ENCODE measurements at regions not wholly inside any gene's neighbourhood (a gene's known extent, or its start where the extent isn't known, plus 50 kb on each side); places are given as distances from the start of the nearest gene placed in this dataset.

- H3K23ac ChIP-seq (ENCODE audit: insufficient read length, low read depth, low read length) = no peak overlapping the region
- DNase-seq = no peak
- no peak overlapping the region for H2BK12ac ChIP-seq (ENCODE audit: insufficient read length, low read depth, low read length)
- H3K4me1 ChIP-seq (ENCODE audit: insufficient read depth, low read length) = no peaks in the 10 kb centered on the region
- H3K4me2 ChIP-seq (ENCODE audit: insufficient read depth, insufficient read length, low read length) = no peak overlapping the region
- Mint-ChIP-seq H3K27ac (no peak overlapping the region), H3K9me3 (peaks cover 4% of the 10 kb centered on the region in 2 experiments), H3K4me1 (no peaks in the 10 kb centered on the region), H3K27me3 (ENCODE audit: low read depth) (no peaks in the 10 kb centered on the region), H3K4me3 (no peak overlapping the region), H3K36me3 (ENCODE audit: insufficient read depth in 1 of 3, low read depth in 3 of 3) (peaks cover 3 to 4% (median 3%) of the 10 kb centered on the region in 3 experiments; a peak in 5 of 7 replicates)
- H3K56ac ChIP-seq (ENCODE audit: insufficient read length, low read depth, low read length) = no peak overlapping the region
- no peak overlapping the region for H3K14ac ChIP-seq (ENCODE audit: insufficient read depth, low read length)
- H4K5ac ChIP-seq (ENCODE audit: insufficient read length, low read depth, low read length) = no peak overlapping the region
- no peak overlapping the region for H2BK20ac ChIP-seq (ENCODE audit: low read depth, low read length, poor library complexity, severe bottlenecking)
- no peak overlapping the region for H3K18ac ChIP-seq (ENCODE audit: insufficient read length, low read depth, low read length)
- H3K27ac ChIP-seq (ENCODE audit: insufficient read length, low read depth, low read length) = no peak overlapping the region
- no peak overlapping the region for H3K4ac ChIP-seq (ENCODE audit: low read depth, low read length)
- H3K79me2 ChIP-seq (ENCODE audit: insufficient read depth, low read length) = no peaks in the 10 kb centered on the region
- H4K8ac ChIP-seq (replicated peaks; ENCODE audit: insufficient read length, low read depth, low read length) = no peak overlapping the region
- H3T11ph ChIP-seq (ENCODE audit: low read length) = no peak overlapping the region
- H3K23me2 ChIP-seq (ENCODE audit: insufficient read length, low read depth, low read length, poor library complexity, severe bottlenecking) = no peaks in the 10 kb centered on the region
- H2BK15ac ChIP-seq (ENCODE audit: low read depth, low read length) = no peak overlapping the region
- H3K9me3 ChIP-seq (ENCODE audit: control insufficient read depth, low read depth, low read length) = peaks cover 2% of the 10 kb centered on the region
- H2AFZ ChIP-seq (ENCODE audit: low read length) = no peak overlapping the region
- H4K91ac ChIP-seq (ENCODE audit: insufficient read length, low read depth, low read length) = no peak overlapping the region
- TF ChIP-seq, protein P1, sequence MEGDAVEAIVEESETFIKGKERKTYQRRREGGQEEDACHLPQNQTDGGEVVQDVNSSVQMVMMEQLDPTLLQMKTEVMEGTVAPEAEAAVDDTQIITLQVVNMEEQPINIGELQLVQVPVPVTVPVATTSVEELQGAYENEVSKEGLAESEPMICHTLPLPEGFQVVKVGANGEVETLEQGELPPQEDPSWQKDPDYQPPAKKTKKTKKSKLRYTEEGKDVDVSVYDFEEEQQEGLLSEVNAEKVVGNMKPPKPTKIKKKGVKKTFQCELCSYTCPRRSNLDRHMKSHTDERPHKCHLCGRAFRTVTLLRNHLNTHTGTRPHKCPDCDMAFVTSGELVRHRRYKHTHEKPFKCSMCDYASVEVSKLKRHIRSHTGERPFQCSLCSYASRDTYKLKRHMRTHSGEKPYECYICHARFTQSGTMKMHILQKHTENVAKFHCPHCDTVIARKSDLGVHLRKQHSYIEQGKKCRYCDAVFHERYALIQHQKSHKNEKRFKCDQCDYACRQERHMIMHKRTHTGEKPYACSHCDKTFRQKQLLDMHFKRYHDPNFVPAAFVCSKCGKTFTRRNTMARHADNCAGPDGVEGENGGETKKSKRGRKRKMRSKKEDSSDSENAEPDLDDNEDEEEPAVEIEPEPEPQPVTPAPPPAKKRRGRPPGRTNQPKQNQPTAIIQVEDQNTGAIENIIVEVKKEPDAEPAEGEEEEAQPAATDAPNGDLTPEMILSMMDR (conservative IDR thresholded peaks at IDR 0.05) = no peak
- no peaks in the 10 kb centered on the region for H3K27me3 ChIP-seq (ENCODE audit: insufficient read depth, low read length)
- no peak overlapping the region for H2AK5ac ChIP-seq (ENCODE audit: insufficient read length, low read length)
- no CpG with 5 or more reads among the region's 6 CpGs for WGBS (ENCODE audit: extremely low coverage, insufficient read length, low lambda C conversion rate)
- no peak overlapping the region for H3K9ac ChIP-seq (ENCODE audit: extremely low read depth, insufficient read length, low read length)
- H4K20me1 ChIP-seq (ENCODE audit: control insufficient read depth, insufficient read depth, insufficient read length) = no peaks in the 10 kb centered on the region
- no peak overlapping the region for H2BK120ac ChIP-seq (ENCODE audit: low read depth, low read length, poor library complexity, severe bottlenecking)
- no peak overlapping the region for H2BK5ac ChIP-seq (ENCODE audit: insufficient read length, low read length)
- no peaks in the 10 kb centered on the region for H3K79me1 ChIP-seq (ENCODE audit: insufficient read depth, low read depth, low read length, poor library complexity, severe bottlenecking)
Observed at GRCh38 chr3:72070005-72070404, 285.1 kb upstream of the PROK2 start.

All from H9 (cell line).